NB4 (cell line): ENCODE measurements at regions not wholly inside any gene's neighbourhood (a gene's known extent, or its start where the extent isn't known, plus 50 kb on each side); places are given as distances from the start of the nearest gene placed in this dataset.

Experiments
- POLR2A ChIP-seq: IDR thresholded peaks from 2 replicates; pipeline ENCODE4 v1.6.1; 2011; ENCODE audit warnings: mild to moderate bottlenecking; ENCODE audit not compliant: insufficient read length; ENCODE audit errors: extremely low read depth
- TF ChIP-seq, protein P1 (sequence below): IDR thresholded peaks from one replicate; pipeline ENCODE4 v1.5.1; 2012; ENCODE audit warnings: low read depth, low read length

DNA sequence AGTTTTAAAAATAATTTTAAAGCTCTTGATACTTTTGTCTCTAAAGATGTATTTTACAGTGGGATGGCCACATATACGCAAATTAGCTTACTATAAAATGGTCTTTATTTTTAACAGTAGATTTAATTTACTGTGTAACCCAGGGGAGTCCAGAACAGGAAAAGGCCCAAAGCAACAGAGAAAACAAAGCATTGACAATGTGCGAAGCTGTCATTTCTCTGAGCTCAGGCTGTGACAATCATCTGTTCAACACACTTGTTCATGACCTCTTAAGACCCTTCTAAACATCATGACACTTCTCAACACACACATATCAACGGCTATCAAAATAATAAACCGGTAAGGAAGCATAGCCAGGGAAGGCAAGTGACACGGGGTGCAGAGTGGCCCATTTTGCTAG is 499.6 kb upstream of the MPDZ start:
- TF ChIP-seq, protein P1, sequence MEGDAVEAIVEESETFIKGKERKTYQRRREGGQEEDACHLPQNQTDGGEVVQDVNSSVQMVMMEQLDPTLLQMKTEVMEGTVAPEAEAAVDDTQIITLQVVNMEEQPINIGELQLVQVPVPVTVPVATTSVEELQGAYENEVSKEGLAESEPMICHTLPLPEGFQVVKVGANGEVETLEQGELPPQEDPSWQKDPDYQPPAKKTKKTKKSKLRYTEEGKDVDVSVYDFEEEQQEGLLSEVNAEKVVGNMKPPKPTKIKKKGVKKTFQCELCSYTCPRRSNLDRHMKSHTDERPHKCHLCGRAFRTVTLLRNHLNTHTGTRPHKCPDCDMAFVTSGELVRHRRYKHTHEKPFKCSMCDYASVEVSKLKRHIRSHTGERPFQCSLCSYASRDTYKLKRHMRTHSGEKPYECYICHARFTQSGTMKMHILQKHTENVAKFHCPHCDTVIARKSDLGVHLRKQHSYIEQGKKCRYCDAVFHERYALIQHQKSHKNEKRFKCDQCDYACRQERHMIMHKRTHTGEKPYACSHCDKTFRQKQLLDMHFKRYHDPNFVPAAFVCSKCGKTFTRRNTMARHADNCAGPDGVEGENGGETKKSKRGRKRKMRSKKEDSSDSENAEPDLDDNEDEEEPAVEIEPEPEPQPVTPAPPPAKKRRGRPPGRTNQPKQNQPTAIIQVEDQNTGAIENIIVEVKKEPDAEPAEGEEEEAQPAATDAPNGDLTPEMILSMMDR, result no peak
- no peak for TF ChIP-seq POLR2A
